WTC11 (cell line): ENCODE measurements at regions not wholly inside any gene's neighbourhood (a gene's known extent, or its start where the extent isn't known, plus 50 kb on each side); places are given as distances from the start of the nearest gene placed in this dataset.

Experiments used
- ATAC-seq: fragments of 200-7000 bp; cut with Tn5 transposase; 2 replicates; pipeline ENCODE4 v1.10.0; 2021; ENCODE audit warnings: mild to moderate bottlenecking, moderate library complexity
- CTCF ChIA-PET: fragments of 300-600 bp; sonication (Branson Sonifier 250); formaldehyde crosslinking; loops from one replicate; lab custom pipeline; 2021; ENCODE audit warnings: antibody characterized with exemption; lab: Charles Lee
- POLR2A ChIA-PET: fragments of 350-600 bp; sonication (Branson Sonifier 250); formaldehyde crosslinking; loops from one replicate; lab custom pipeline; 2021; ENCODE audit warnings: antibody characterized with exemption; lab: Charles Lee
- DNase-seq: peaks from one replicate; pipeline ENCODE4 v3.0.0; 2021; ENCODE audit warnings: low spot score
- H3K27ac Mint-ChIP-seq: 2 replicates; pipeline ENCODE4 v1.8.0; 2021; ENCODE audit warnings: mixed read lengths
- H3K27me3 Mint-ChIP-seq: 2 replicates; pipeline ENCODE4 v1.8.0; 2021; ENCODE audit warnings: low read depth, mild to moderate bottlenecking, moderate library complexity, mixed read lengths
- H3K36me3 Mint-ChIP-seq: 2 replicates; pipeline ENCODE4 v1.8.0; 2021; ENCODE audit warnings: mixed read lengths
- H3K4me1 Mint-ChIP-seq: 2 replicates; pipeline ENCODE4 v1.8.0; 2022; ENCODE audit warnings: mixed read lengths
- H3K4me3 Mint-ChIP-seq: 2 replicates; pipeline ENCODE4 v1.8.0; 2021; ENCODE audit warnings: mild to moderate bottlenecking, moderate library complexity, mixed read lengths
- H3K9me3 Mint-ChIP-seq: 2 replicates; pipeline ENCODE4 v1.8.0; 2021; ENCODE audit warnings: mixed read lengths
- ATF1 ChIP-seq: sonication (generic); formaldehyde crosslinking; IDR thresholded peaks from 2 replicates; pipeline ENCODE4 v1.8.1; 2023; ENCODE audit warnings: mild to moderate bottlenecking, moderate library complexity, missing genetic modification reagents
- E2F1 ChIP-seq: sonication (generic); formaldehyde crosslinking; IDR thresholded peaks from 2 replicates; pipeline ENCODE4 v1.8.0; 2022; ENCODE audit warnings: mild to moderate bottlenecking, missing genetic modification reagents
- ERG ChIP-seq: fragments of 250-450 bp; sonication (Bioruptor Pico); IDR thresholded peaks from 2 replicates; pipeline ENCODE4 v1.8.0; 2021; ENCODE audit warnings: mild to moderate bottlenecking
- ESRRA ChIP-seq: sonication (generic); formaldehyde crosslinking; IDR thresholded peaks from 2 replicates; pipeline ENCODE4 v1.8.1; 2022; ENCODE audit warnings: mild to moderate bottlenecking, missing genetic modification reagents, borderline replicate concordance
- FOXJ3 ChIP-seq: sonication (generic); formaldehyde crosslinking; IDR thresholded peaks from 2 replicates; pipeline ENCODE4 v1.9.0; 2021; ENCODE audit warnings: missing genetic modification reagents, mild to moderate bottlenecking, borderline replicate concordance
- FOXK1 ChIP-seq: sonication (generic); formaldehyde crosslinking; IDR thresholded peaks from 2 replicates; pipeline ENCODE4 v1.8.0; 2022; ENCODE audit warnings: mild to moderate bottlenecking, moderate library complexity, missing genetic modification reagents
- FOXP1 ChIP-seq: sonication (generic); formaldehyde crosslinking; IDR thresholded peaks from 2 replicates; pipeline ENCODE4 v1.8.0; 2022; ENCODE audit warnings: missing genetic modification reagents, mild to moderate bottlenecking, moderate library complexity, borderline replicate concordance
- GRHL2 ChIP-seq: fragments of 250-450 bp; sonication (Bioruptor Pico); IDR thresholded peaks from 2 replicates; pipeline ENCODE4 v1.8.0; 2022; ENCODE audit warnings: mild to moderate bottlenecking, moderate library complexity; ENCODE audit not compliant: insufficient replicate concordance, severe bottlenecking
- IRF2 ChIP-seq: sonication (generic); formaldehyde crosslinking; IDR thresholded peaks from 2 replicates; pipeline ENCODE4 v1.8.0; 2022; ENCODE audit warnings: low read depth, missing genetic modification reagents, borderline replicate concordance
- PRRX2 ChIP-seq: fragments of 250-450 bp; sonication (Bioruptor Pico); IDR thresholded peaks from 2 replicates; pipeline ENCODE4 v1.8.0; 2021; ENCODE audit warnings: mild to moderate bottlenecking
- RORB ChIP-seq: fragments of 250-450 bp; sonication (Bioruptor Pico); IDR thresholded peaks from 2 replicates; pipeline ENCODE4 v1.9.0; 2021; ENCODE audit warnings: mild to moderate bottlenecking
- SMAD3 ChIP-seq: sonication (generic); formaldehyde crosslinking; IDR thresholded peaks from 2 replicates; pipeline ENCODE4 v1.8.0; 2022; ENCODE audit warnings: missing genetic modification reagents, mild to moderate bottlenecking, borderline replicate concordance
- SP1 ChIP-seq: sonication (generic); formaldehyde crosslinking; conservative IDR thresholded peaks from 2 replicates; pipeline ENCODE4 v1.8.1; 2022; ENCODE audit warnings: missing genetic modification reagents
- ZNF423 ChIP-seq: fragments of 250-450 bp; sonication (Bioruptor Pico); IDR thresholded peaks from 2 replicates; pipeline ENCODE4 v2.1.2; 2022; ENCODE audit warnings: mild to moderate bottlenecking, moderate library complexity
- ZSCAN18 ChIP-seq: fragments of 250-450 bp; sonication (Bioruptor Pico); IDR thresholded peaks from 2 replicates; pipeline ENCODE4 v2.1.2; 2022; ENCODE audit warnings: mild to moderate bottlenecking, moderate library complexity
- TF ChIP-seq, protein P1 (sequence below): sonication (generic); formaldehyde crosslinking; IDR thresholded peaks from 2 replicates; pipeline ENCODE4 v1.8.0; 2022; ENCODE audit warnings: mild to moderate bottlenecking, missing genetic modification reagents
- TF ChIP-seq, protein P2 (sequence below): sonication (generic); formaldehyde crosslinking; IDR thresholded peaks from 2 replicates; pipeline ENCODE4 v1.8.1; 2022; ENCODE audit warnings: low read depth, missing genetic modification reagents, borderline replicate concordance
- TF ChIP-seq, protein P3 (sequence below): fragments of 200-600 bp; IDR thresholded peaks from 2 replicates; pipeline ENCODE4 v1.8.0; 2022; ENCODE audit warnings: antibody characterized with exemption

DNA sequence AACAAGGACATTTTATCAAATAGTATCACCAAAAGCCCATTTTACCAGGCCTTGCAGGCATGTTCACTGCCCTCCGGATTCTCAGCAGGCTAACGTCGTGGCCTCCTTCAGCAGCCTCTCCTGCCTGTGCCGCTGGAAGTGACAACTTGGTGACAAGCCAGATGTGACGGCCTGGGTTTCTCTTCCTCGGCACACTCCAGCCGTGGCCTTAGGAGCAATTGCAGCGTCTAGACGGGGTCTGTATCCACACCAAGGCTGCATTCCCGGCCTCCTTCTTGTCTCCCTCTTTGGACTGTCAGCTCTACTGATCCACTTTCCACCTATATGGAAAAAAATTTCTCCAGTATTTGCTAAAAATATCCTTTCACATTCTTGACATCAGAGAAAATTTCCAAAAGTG, 145.3 kb upstream of the MGMT start:
- DNase-seq (no peak), ATAC-seq (no peak)
- Mint-ChIP-seq H3K27ac (no peak overlapping the region), H3K27me3 (no peaks in the 10 kb centered on the region), H3K9me3 (peaks cover 36% of the 10 kb centered on the region), H3K36me3 (peaks cover 9% of the 10 kb centered on the region), H3K4me1 (peaks cover 22% of the 10 kb centered on the region), H3K4me3 (no peak overlapping the region)
- ChIA-PET POLR2A (no interaction called here), CTCF (no interaction called here)
- TF ChIP-seq ZSCAN18 (CRISPR knock-in tag) = no peak
- TF ChIP-seq, protein P1, sequence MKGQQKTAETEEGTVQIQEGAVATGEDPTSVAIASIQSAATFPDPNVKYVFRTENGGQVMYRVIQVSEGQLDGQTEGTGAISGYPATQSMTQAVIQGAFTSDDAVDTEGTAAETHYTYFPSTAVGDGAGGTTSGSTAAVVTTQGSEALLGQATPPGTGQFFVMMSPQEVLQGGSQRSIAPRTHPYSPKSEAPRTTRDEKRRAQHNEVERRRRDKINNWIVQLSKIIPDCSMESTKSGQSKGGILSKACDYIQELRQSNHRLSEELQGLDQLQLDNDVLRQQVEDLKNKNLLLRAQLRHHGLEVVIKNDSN (CRISPR knock-in tag) = no peak
- TF ChIP-seq FOXJ3 = no peak
- TF ChIP-seq, protein P2, sequence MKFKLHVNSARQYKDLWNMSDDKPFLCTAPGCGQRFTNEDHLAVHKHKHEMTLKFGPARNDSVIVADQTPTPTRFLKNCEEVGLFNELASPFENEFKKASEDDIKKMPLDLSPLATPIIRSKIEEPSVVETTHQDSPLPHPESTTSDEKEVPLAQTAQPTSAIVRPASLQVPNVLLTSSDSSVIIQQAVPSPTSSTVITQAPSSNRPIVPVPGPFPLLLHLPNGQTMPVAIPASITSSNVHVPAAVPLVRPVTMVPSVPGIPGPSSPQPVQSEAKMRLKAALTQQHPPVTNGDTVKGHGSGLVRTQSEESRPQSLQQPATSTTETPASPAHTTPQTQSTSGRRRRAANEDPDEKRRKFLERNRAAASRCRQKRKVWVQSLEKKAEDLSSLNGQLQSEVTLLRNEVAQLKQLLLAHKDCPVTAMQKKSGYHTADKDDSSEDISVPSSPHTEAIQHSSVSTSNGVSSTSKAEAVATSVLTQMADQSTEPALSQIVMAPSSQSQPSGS (CRISPR knock-in tag) = no peak
- TF ChIP-seq SMAD3 (CRISPR knock-in tag) = no peak
- no peak for TF ChIP-seq PRRX2 (CRISPR knock-in tag)
- TF ChIP-seq IRF2 (CRISPR knock-in tag) = no peak
- TF ChIP-seq ESRRA (CRISPR knock-in tag) = no peak
- no peak for TF ChIP-seq ATF1 (CRISPR knock-in tag)
- TF ChIP-seq, protein P3, sequence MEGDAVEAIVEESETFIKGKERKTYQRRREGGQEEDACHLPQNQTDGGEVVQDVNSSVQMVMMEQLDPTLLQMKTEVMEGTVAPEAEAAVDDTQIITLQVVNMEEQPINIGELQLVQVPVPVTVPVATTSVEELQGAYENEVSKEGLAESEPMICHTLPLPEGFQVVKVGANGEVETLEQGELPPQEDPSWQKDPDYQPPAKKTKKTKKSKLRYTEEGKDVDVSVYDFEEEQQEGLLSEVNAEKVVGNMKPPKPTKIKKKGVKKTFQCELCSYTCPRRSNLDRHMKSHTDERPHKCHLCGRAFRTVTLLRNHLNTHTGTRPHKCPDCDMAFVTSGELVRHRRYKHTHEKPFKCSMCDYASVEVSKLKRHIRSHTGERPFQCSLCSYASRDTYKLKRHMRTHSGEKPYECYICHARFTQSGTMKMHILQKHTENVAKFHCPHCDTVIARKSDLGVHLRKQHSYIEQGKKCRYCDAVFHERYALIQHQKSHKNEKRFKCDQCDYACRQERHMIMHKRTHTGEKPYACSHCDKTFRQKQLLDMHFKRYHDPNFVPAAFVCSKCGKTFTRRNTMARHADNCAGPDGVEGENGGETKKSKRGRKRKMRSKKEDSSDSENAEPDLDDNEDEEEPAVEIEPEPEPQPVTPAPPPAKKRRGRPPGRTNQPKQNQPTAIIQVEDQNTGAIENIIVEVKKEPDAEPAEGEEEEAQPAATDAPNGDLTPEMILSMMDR = no peak
- no peak for TF ChIP-seq E2F1 (CRISPR knock-in tag)
- TF ChIP-seq ZNF423 (CRISPR knock-in tag) = no peak
- TF ChIP-seq FOXK1 = no peak
- no peak for TF ChIP-seq FOXP1
- no peak for TF ChIP-seq SP1 (CRISPR knock-in tag)
- no peak for TF ChIP-seq GRHL2 (CRISPR knock-in tag)
- no peak for TF ChIP-seq RORB
- no peak for TF ChIP-seq ERG (CRISPR knock-in tag)
